ENCODE measurements at regions not wholly inside any gene's neighbourhood (a gene's known extent, or its start where the extent isn't known, plus 50 kb on each side); places are given as distances from the start of the nearest gene placed in this dataset.

- H3K27ac ChIP-seq (ENCODE audit: low read length), result no peak overlapping the region
- no peaks in the 10 kb centered on the region for H3K9me3 ChIP-seq (replicated peaks; ENCODE audit: control insufficient read depth, low read depth, low read length)
- WGBS (ENCODE audit: insufficient coverage), result 69% methylated on average over 6 of the region's 6 CpGs
- H3K4me3 ChIP-seq (ENCODE audit: low read length), result no peak overlapping the region
- H3K27me3 ChIP-seq (ENCODE audit: control insufficient read depth, insufficient read depth, low read length), result no peaks in the 10 kb centered on the region
- peak; percentile 61 for DNase-seq
- H3K36me3 ChIP-seq (ENCODE audit: control insufficient read depth, insufficient read depth, low read length), result no peaks in the 10 kb centered on the region
- H3K4me1 ChIP-seq (ENCODE audit: control insufficient read depth, insufficient read depth, low read length), result peaks cover 13% of the 10 kb centered on the region
Observed at GRCh38 chr5:38795986-38796741, 49.6 kb upstream of the OSMR start.

All from muscle of leg (tissue), 3 donors.